H9 (cell line): ENCODE measurements at regions not wholly inside any gene's neighbourhood (a gene's known extent, or its start where the extent isn't known, plus 50 kb on each side); places are given as distances from the start of the nearest gene placed in this dataset.

ENCODE experiments used
- DNase-seq: peaks from one replicate; pipeline ENCODE4 v3.0.0-alpha.2; 2017
- H2AFZ ChIP-seq: one replicate; pipeline ENCODE4 v1.6.1; 2013; ENCODE audit warnings: mild to moderate bottlenecking, low read length, control low read depth, moderate library complexity
- H2AK5ac ChIP-seq: 2 replicates; pipeline ENCODE4 v1.6.1; 2013; ENCODE audit warnings: low read length, control low read depth, mixed read lengths; ENCODE audit not compliant: insufficient read length
- H2BK120ac ChIP-seq: one replicate; pipeline ENCODE4 v1.6.1; 2013; ENCODE audit warnings: low read depth, mild to moderate bottlenecking, low read length, control low read depth, inconsistent platforms; ENCODE audit not compliant: poor library complexity, severe bottlenecking
- H2BK12ac ChIP-seq: 2 replicates; pipeline ENCODE4 v1.6.1; 2013; ENCODE audit warnings: low read length, control low read depth, mixed read lengths, low read depth; ENCODE audit not compliant: insufficient read length
- H2BK15ac ChIP-seq: 2 replicates; pipeline ENCODE4 v1.6.1; 2013; ENCODE audit warnings: low read depth, low read length, control low read depth
- H2BK20ac ChIP-seq: one replicate; pipeline ENCODE4 v1.6.1; 2013; ENCODE audit warnings: low read depth, mild to moderate bottlenecking, low read length, control low read depth, inconsistent platforms; ENCODE audit not compliant: poor library complexity, severe bottlenecking
- H2BK5ac ChIP-seq: 2 replicates; pipeline ENCODE4 v1.6.1; 2013; ENCODE audit warnings: low read length, control low read depth, mixed read lengths; ENCODE audit not compliant: insufficient read length
- H3K14ac ChIP-seq: 2 replicates; pipeline ENCODE4 v1.6.1; 2013; ENCODE audit warnings: low read length, control low read depth; ENCODE audit not compliant: insufficient read depth
- H3K18ac ChIP-seq: 2 replicates; pipeline ENCODE4 v1.6.1; 2013; ENCODE audit warnings: low read depth, mild to moderate bottlenecking, mixed read lengths, low read length, control low read depth; ENCODE audit not compliant: insufficient read length
- H3K23ac ChIP-seq: 2 replicates; pipeline ENCODE4 v1.6.1; 2013; ENCODE audit warnings: low read length, control low read depth, mixed read lengths, low read depth; ENCODE audit not compliant: insufficient read length
- H3K23me2 ChIP-seq: 2 replicates; pipeline ENCODE4 v1.6.1; 2013; ENCODE audit warnings: low read depth, mild to moderate bottlenecking, mixed read lengths, low read length, control low read depth; ENCODE audit not compliant: insufficient read length, poor library complexity, severe bottlenecking
- H3K27ac ChIP-seq: 2 replicates; pipeline ENCODE4 v1.5.1; 2013; ENCODE audit warnings: low read length, control low read depth, mixed read lengths, low read depth; ENCODE audit not compliant: insufficient read length
- H3K27me3 ChIP-seq: 2 replicates; pipeline ENCODE4 v1.6.1; 2013; ENCODE audit warnings: low read length, control low read depth, inconsistent platforms; ENCODE audit not compliant: insufficient read depth
- H3K4ac ChIP-seq: 2 replicates; pipeline ENCODE4 v1.6.1; 2013; ENCODE audit warnings: low read depth, mild to moderate bottlenecking, control low read depth, inconsistent platforms, low read length, moderate library complexity
- H3K4me1 ChIP-seq: 2 replicates; pipeline ENCODE4 v1.6.1; 2013; ENCODE audit warnings: low read length, control low read depth, inconsistent platforms; ENCODE audit not compliant: insufficient read depth
- H3K4me2 ChIP-seq: 2 replicates; pipeline ENCODE4 v1.6.1; 2013; ENCODE audit warnings: low read length, control low read depth, mixed read lengths; ENCODE audit not compliant: insufficient read length, insufficient read depth
- H3K56ac ChIP-seq: 2 replicates; pipeline ENCODE4 v1.6.1; 2013; ENCODE audit warnings: low read depth, mild to moderate bottlenecking, mixed read lengths, low read length, control low read depth; ENCODE audit not compliant: insufficient read length
- H3K79me1 ChIP-seq: 2 replicates; pipeline ENCODE4 v1.6.1; 2013; ENCODE audit warnings: low read depth, mild to moderate bottlenecking, moderate library complexity, low read length, control low read depth, inconsistent platforms; ENCODE audit not compliant: insufficient read depth, poor library complexity, severe bottlenecking
- H3K79me2 ChIP-seq: 2 replicates; pipeline ENCODE4 v1.6.1; 2013; ENCODE audit warnings: low read length, control low read depth, inconsistent platforms; ENCODE audit not compliant: insufficient read depth
- H3K9ac ChIP-seq: 2 replicates; pipeline ENCODE4 v1.6.1; 2013; ENCODE audit warnings: low read length, control low read depth, mixed read lengths; ENCODE audit not compliant: insufficient read length; ENCODE audit errors: extremely low read depth
- H3K9me3 ChIP-seq: one replicate; pipeline ENCODE4 v1.6.1; 2013; ENCODE audit warnings: low read depth, low read length, inconsistent platforms; ENCODE audit not compliant: control insufficient read depth
- H3T11ph ChIP-seq: one replicate; pipeline ENCODE4 v1.6.1; 2013; ENCODE audit warnings: mild to moderate bottlenecking, low read length, control low read depth, inconsistent platforms
- H4K20me1 ChIP-seq: one replicate; pipeline ENCODE4 v1.6.1; 2013; ENCODE audit not compliant: control insufficient read depth, insufficient read length, insufficient read depth
- H4K5ac ChIP-seq: 2 replicates; pipeline ENCODE4 v1.6.1; 2013; ENCODE audit warnings: low read depth, mild to moderate bottlenecking, mixed read lengths, low read length, control low read depth; ENCODE audit not compliant: insufficient read length
- H4K8ac ChIP-seq: replicated peaks from 2 replicates; pipeline ENCODE4 v1.6.1; 2013; ENCODE audit warnings: low read length, control low read depth, mixed read lengths, low read depth; ENCODE audit not compliant: insufficient read length
- H4K91ac ChIP-seq: 2 replicates; pipeline ENCODE4 v1.6.1; 2013; ENCODE audit warnings: low read depth, mild to moderate bottlenecking, moderate library complexity, mixed read lengths, low read length, control low read depth; ENCODE audit not compliant: insufficient read length
- H3K27ac Mint-ChIP-seq, 3 experiments: 2 replicates in 2 of 3; 3 replicates in 1 of 3; pipeline ENCODE4 v1.8.0; 2020 to 2021; ENCODE audit warnings: mixed read lengths in 3 of 3, mild to moderate bottlenecking in 1 of 3, moderate library complexity in 1 of 3
- H3K27me3 Mint-ChIP-seq: 2 replicates; pipeline ENCODE4 v1.8.0; 2021; ENCODE audit warnings: low read depth, mild to moderate bottlenecking, moderate library complexity, mixed read lengths
- H3K36me3 Mint-ChIP-seq, 3 experiments: 2 replicates in 2 of 3; 3 replicates in 1 of 3; pipeline ENCODE4 v1.8.0; 2020 to 2021; ENCODE audit warnings: low read depth in 3 of 3, mixed read lengths in 3 of 3; ENCODE audit not compliant: insufficient read depth in 1 of 3
- H3K4me1 Mint-ChIP-seq, 2 experiments: 2 replicates each; pipeline ENCODE4 v1.8.0; 2020; ENCODE audit warnings: mixed read lengths in 2 of 2
- H3K4me3 Mint-ChIP-seq, 2 experiments: 2 replicates in 1 of 2; 3 replicates in 1 of 2; pipeline ENCODE4 v1.8.0; 2020 to 2021; ENCODE audit warnings: mild to moderate bottlenecking in 2 of 2, mixed read lengths in 2 of 2, moderate library complexity in 1 of 2
- H3K9me3 Mint-ChIP-seq, 2 experiments: 2 replicates in 1 of 2; 3 replicates in 1 of 2; pipeline ENCODE4 v1.8.0; 2020; ENCODE audit warnings: mild to moderate bottlenecking in 2 of 2, mixed read lengths in 2 of 2, moderate library complexity in 1 of 2
- CTCF ChIP-seq: fragments of 200-600 bp; sonication (generic); conservative IDR thresholded peaks from 3 replicates; pipeline ENCODE4 v1.8.0; 2021; ENCODE audit warnings: antibody characterized with exemption, mild to moderate bottlenecking
- WGBS: extraction: QIAGEN DNeasy Blood & Tissue Kit; methylation state at CpG from one replicate; pipeline ENCODE4 v1.1.7; 2013; ENCODE audit warnings: missing lambda C conversion rate, low lambda C conversion rate, mixed read lengths; ENCODE audit not compliant: insufficient read length; ENCODE audit errors: extremely low coverage; 5-methylcytosine and 5-hydroxymethylcytosine counted together

DNA sequence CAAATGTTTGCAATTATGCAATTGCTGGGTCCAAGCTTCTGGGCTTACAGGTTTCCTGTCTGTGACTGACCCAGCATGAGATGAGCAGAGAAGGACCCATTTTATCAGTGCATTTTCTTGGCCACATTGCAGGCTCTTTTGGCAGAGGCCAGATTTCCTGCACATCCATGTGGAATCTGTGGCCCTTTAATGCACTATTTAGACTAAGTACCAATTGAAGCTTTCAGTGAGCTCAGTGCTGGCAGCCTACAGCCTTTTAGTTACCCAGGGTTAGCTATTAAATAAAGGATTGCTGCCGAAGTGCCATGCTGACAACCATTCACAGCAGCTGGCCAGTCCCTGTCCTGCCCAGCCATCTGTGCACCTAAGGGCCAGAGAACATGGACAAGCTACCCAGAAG is 165.0 kb downstream of the ANKRD30B start:
- H3K18ac ChIP-seq, result no peak overlapping the region
- no peak overlapping the region for H4K5ac ChIP-seq
- H2BK5ac ChIP-seq, result no peak overlapping the region
- no peak overlapping the region for H2AFZ ChIP-seq
- H3K23me2 ChIP-seq, result no peaks in the 10 kb centered on the region
- no peak overlapping the region for H2BK20ac ChIP-seq
- no peak overlapping the region for H3T11ph ChIP-seq
- no peaks in the 10 kb centered on the region for H3K79me1 ChIP-seq
- no peak overlapping the region for H4K91ac ChIP-seq
- H3K4ac ChIP-seq, result no peak overlapping the region
- H3K27me3 ChIP-seq, result no peaks in the 10 kb centered on the region
- Mint-ChIP-seq H3K4me3 (no peak overlapping the region), H3K27ac (no peak overlapping the region), H3K4me1 (no peaks in the 10 kb centered on the region), H3K27me3 (no peaks in the 10 kb centered on the region; the same call in 1 of the 2 replicates), H3K9me3 (peaks cover 97 to 98% of the 10 kb centered on the region in 2 experiments), H3K36me3 (peaks cover 13 to 30% (median 16%) of the 10 kb centered on the region in 3 experiments; a peak in 6 of 7 replicates)
- DNase-seq, result no peak
- H3K27ac ChIP-seq, result no peak overlapping the region
- TF ChIP-seq CTCF, result no peak
- no peak overlapping the region for H3K4me2 ChIP-seq
- no peaks in the 10 kb centered on the region for H4K20me1 ChIP-seq
- no peak overlapping the region for H3K56ac ChIP-seq
- H2BK15ac ChIP-seq, result no peak overlapping the region
- H3K23ac ChIP-seq, result no peak overlapping the region
- H2AK5ac ChIP-seq, result no peak overlapping the region
- no CpG with 5 or more reads among the region's 1 CpG for WGBS
- H3K4me1 ChIP-seq, result no peaks in the 10 kb centered on the region
- H3K14ac ChIP-seq, result no peak overlapping the region
- H3K9ac ChIP-seq, result no peak overlapping the region
- no peak overlapping the region for H2BK120ac ChIP-seq
- H2BK12ac ChIP-seq, result no peak overlapping the region
- H3K79me2 ChIP-seq, result no peaks in the 10 kb centered on the region
- H4K8ac ChIP-seq, result no peak overlapping the region
- peaks cover 92% of the 10 kb centered on the region for H3K9me3 ChIP-seq
